Right hindlimb (tissue), 1 donor: ENCODE measurements at regions not wholly inside any gene's neighbourhood (a gene's known extent, or its start where the extent isn't known, plus 50 kb on each side); places are given as distances from the start of the nearest gene placed in this dataset.

ENCODE experiments used
- DNase-seq: peaks from one replicate; pipeline ENCODE4 v3.0.0-alpha.2; 2018

GRCh38 chr15:67992834-67993233 lies 61.3 kb upstream of the PIAS1 start:
- DNase-seq = no peak

GRCh38 chr15:67997996-67998395 lies 56.1 kb upstream of the PIAS1 start:
- DNase-seq = no peak

- no peak for DNase-seq
These were observed 55.4 kb upstream of the PIAS1 start for GRCh38 chr15:67998599-67999133.

DNA sequence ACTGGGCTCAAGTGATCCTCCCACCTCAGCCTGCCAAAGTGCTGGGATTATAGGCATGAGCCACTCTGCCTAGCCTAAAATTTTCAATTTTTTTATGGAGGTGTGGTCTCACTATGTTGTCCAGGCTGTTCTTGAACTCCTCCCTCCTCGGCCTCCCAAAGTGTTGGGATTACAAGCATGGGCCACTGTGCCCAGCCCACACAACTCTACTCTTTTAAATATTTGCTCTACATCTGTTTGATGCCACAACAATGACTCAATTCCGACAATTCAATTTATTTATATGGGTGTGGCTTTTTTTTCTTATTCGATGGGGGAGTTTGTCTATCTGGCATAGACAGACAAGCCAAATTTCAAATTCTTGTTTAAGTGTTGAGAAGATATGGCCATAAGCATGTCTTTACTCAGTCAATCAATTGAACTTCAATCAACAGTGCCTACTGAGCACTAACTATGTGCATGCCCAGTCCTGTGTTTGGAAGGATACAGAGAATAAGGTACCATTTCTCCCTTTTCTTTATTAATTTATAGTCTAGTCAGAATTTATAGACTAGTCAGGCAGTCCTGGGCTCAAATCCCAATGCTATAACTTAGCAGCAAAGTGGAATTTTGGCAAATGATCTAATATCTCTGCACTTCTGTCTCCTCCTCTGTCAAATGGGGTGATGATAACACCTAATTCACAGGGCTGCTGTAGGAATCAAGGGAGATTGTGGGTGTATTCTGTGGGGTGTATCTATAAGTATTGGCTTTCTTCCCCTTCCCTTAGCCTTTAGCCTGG lies 54.6 kb upstream of the PIAS1 start:
- no peak for DNase-seq

DNA sequence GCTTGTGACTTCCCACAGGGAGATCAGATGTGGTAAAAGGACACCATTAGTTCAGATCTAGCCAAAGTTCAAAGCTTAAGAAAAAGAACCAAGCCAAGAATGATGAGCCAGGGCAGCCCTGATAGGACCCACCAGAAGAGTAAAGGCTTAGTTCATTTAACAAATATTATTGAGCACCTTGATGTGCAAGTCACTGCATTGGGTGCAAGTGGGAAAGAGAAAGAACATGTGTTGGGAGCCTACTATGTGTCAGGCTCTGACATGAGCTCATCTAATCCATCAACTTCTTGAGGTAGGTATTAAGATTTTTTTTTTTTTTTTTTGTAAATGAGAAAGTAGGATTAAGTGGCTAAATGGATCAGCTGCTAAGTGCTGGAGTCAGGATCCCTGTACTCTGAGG lies 53.4 kb upstream of the PIAS1 start:
- DNase-seq = no peak

DNA sequence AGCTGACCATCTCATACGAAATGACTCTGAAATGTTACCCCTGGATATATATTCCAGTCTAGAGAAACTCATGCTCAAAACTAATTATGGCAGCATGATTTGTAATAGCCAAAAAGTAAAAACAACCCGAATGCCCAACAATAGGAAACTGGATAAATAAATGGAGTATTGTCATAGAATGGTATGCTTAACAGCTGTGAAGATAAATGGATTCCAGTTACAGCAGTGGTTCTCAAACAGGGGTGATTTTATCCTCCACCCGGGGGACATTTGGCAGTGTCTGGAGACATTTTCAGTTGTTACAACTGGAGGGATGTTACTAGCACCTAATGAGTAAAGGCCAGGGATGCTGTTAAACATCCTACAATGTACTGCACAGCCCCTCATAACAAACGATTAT lies 52.3 kb upstream of the PIAS1 start:
- no peak for DNase-seq

- DNase-seq = no peak
These were observed 50.8 kb upstream of the PIAS1 start for GRCh38 chr15:68003297-68003696.
